ENCODE measurements at regions not wholly inside any gene's neighbourhood (a gene's known extent, or its start where the extent isn't known, plus 50 kb on each side); places are given as distances from the start of the nearest gene placed in this dataset.

GRCh38 chr4:12447451-12447850, 1018.8 kb upstream of the HS3ST1 start:
- 78 to 85% methylated on average over 3 of the region's 3 CpGs for WGBS, 2 donors
- TF ChIP-seq CTCF (IDR thresholded peaks at IDR 0.05): no peak
- Histone ChIP-seq H3K36me3 (no peaks in the 10 kb centered on the region), H3K9me3 (peaks cover 0 to 30% (median 12%) of the 10 kb centered on the region in 11 donors), H3K4me3 (no peak overlapping the region), H3K27me3 (no peaks in the 10 kb centered on the region), H3K4me1 (peaks cover 0 to 10% (median 0%) of the 10 kb centered on the region in 9 donors), H3K27ac (no peak overlapping the region)
- intact Hi-C loops (cut with DNase I): no loop called here
- DNase-seq (no peak), ATAC-seq (no peak)

GRCh38 chr4:12446657-12447185, 1018.0 kb upstream of the HS3ST1 start:
- no peak for DNase-seq
- H3K9me3 ChIP-seq: peaks cover 0 to 24% (median 11%) of the 10 kb centered on the region in 11 donors
- ATAC-seq: peak in 2 of 8 donors; percentile 16 to 51
- WGBS, 2 donors: 54 to 55% methylated on average over 2 of the region's 2 CpGs
- H3K4me1 ChIP-seq: peaks cover 0 to 10% (median 0%) of the 10 kb centered on the region in 9 donors
- intact Hi-C loops (cut with DNase I): no loop called here
- H3K36me3 ChIP-seq: no peaks in the 10 kb centered on the region
- H3K4me3 ChIP-seq: no peak overlapping the region
- no peak for TF ChIP-seq CTCF (IDR thresholded peaks at IDR 0.05)
- H3K27ac ChIP-seq: no peak overlapping the region
- H3K27me3 ChIP-seq: no peaks in the 10 kb centered on the region

DNA sequence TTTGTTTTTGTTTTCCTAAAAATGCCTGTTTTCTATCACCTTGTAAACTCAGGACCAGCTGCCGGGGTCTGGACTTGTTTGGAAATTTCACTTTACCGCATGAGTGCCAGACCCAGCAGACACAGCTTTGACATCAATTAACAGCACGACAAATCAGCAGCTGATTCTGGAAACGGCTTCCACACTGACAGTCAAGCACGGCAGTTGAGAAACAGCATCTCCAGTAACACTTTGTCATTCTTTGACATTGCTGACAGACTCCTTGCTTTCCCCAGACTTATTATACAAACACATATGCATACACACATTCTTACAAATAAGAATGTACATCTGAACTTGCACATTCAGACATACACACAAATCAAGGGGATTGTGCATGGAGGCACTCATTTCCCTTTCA, 1017.6 kb upstream of the HS3ST1 start:
- DNase-seq (no peak), ATAC-seq (peak in 4 of 8 donors; percentile 65 to 90 (median 76))
- intact Hi-C loops (cut with DNase I): no loop called here
- TF ChIP-seq CTCF (IDR thresholded peaks at IDR 0.05): no peak
- Histone ChIP-seq H3K9me3 (peaks cover 0 to 19% (median 6%) of the 10 kb centered on the region in 11 donors), H3K27ac (peak overlapping the region in 1 of 10 donors; percentile 7), H3K36me3 (no peaks in the 10 kb centered on the region), H3K4me3 (no peak overlapping the region), H3K27me3 (no peaks in the 10 kb centered on the region), H3K4me1 (peaks cover 0 to 10% (median 0%) of the 10 kb centered on the region in 9 donors)
- 15 to 16% methylated on average over 5 of the region's 5 CpGs for WGBS, 2 donors

GRCh38 chr4:12445711-12446235, 1017.1 kb upstream of the HS3ST1 start:
- Histone ChIP-seq H3K36me3 (no peaks in the 10 kb centered on the region), H3K9me3 (peaks cover 0 to 15% (median 1%) of the 10 kb centered on the region in 11 donors), H3K27me3 (no peaks in the 10 kb centered on the region), H3K4me1 (peaks cover 0 to 10% (median 0%) of the 10 kb centered on the region in 9 donors), H3K4me3 (no peak overlapping the region), H3K27ac (peak overlapping the region in 1 of 10 donors; percentile 7)
- DNase-seq (no peak), ATAC-seq (peak in 2 of 8 donors; percentile 14 to 18)
- intact Hi-C loops (cut with DNase I): no loop called here
- WGBS, 2 donors: 34 to 39% methylated on average over 4 of the region's 4 CpGs
- TF ChIP-seq CTCF (IDR thresholded peaks at IDR 0.05): no peak
